ENCODE measurements at regions not wholly inside any gene's neighbourhood (a gene's known extent, or its start where the extent isn't known, plus 50 kb on each side); places are given as distances from the start of the nearest gene placed in this dataset.

DNA sequence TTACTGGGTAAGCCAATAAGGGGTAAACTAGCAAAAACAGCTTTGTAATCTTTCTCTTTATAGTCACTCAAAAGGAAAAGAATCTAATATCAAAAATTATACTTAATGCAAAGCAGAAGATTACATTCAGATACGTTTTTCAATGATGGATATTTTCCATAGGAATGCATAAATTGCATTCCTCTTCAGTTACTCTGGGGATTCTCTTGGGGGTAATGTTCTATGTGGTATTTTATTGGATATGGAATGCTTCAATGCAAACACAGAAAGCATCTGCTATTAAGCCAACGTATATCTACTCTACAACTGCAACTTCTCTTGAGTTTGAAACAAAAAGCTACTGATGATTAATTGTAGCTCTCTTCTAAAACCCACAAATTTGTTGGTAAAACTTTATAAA is 106.0 kb downstream of the SLC41A2 start:
- TF ChIP-seq, protein P1, sequence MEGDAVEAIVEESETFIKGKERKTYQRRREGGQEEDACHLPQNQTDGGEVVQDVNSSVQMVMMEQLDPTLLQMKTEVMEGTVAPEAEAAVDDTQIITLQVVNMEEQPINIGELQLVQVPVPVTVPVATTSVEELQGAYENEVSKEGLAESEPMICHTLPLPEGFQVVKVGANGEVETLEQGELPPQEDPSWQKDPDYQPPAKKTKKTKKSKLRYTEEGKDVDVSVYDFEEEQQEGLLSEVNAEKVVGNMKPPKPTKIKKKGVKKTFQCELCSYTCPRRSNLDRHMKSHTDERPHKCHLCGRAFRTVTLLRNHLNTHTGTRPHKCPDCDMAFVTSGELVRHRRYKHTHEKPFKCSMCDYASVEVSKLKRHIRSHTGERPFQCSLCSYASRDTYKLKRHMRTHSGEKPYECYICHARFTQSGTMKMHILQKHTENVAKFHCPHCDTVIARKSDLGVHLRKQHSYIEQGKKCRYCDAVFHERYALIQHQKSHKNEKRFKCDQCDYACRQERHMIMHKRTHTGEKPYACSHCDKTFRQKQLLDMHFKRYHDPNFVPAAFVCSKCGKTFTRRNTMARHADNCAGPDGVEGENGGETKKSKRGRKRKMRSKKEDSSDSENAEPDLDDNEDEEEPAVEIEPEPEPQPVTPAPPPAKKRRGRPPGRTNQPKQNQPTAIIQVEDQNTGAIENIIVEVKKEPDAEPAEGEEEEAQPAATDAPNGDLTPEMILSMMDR (IDR thresholded peaks at IDR 0.05; ENCODE audit: insufficient read depth, low read length) = no peak
- TF ChIP-seq REST (IDR thresholded peaks at IDR 0.05; ENCODE audit: insufficient replicate concordance, low read depth) = no peak
